Hepatocyte (in vitro differentiated cells): ENCODE measurements at regions not wholly inside any gene's neighbourhood (a gene's known extent, or its start where the extent isn't known, plus 50 kb on each side); places are given as distances from the start of the nearest gene placed in this dataset.

ENCODE experiments used
- CTCF ChIP-seq: fragments of 200-600 bp; sonication (generic); IDR thresholded peaks from 2 replicates; pipeline ENCODE4 v1.5.1; 2016; ENCODE audit warnings: antibody characterized with exemption, mild to moderate bottlenecking; ENCODE audit not compliant: poor library complexity
- EZH2phosphoT487 ChIP-seq: fragments of 200-600 bp; sonication (generic); IDR thresholded peaks from one replicate; pipeline ENCODE4 v1.6.1; 2018; ENCODE audit warnings: antibody characterized with exemption, mild to moderate bottlenecking, low read depth, moderate library complexity; ENCODE audit not compliant: unreplicated experiment, severe bottlenecking

DNA sequence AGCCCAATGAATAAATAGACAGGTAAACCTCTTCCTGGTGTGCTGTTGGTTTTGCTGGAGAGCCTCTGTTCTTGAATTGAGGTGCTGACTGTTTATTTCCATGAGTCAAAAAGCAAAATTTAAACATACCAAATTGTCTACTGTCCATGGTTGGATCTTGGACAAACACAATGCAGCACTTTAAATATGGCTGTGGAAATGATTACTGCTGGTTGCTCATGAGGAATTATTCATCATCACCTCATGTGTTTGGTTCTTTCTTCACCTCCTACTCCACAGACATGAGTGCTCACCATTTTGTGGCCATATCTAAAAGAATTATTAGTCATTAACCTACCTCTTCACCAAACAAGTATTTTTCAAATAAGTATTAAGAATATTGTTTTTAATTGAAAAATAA is 85.3 kb upstream of the GALNT5 start:
- TF ChIP-seq CTCF (no peak), EZH2phosphoT487 (no peak)
